22Rv1 (cell line): ENCODE measurements at regions not wholly inside any gene's neighbourhood (a gene's known extent, or its start where the extent isn't known, plus 50 kb on each side); places are given as distances from the start of the nearest gene placed in this dataset.

Source experiments
- H3K27ac ChIP-seq: fragments of 450-650 bp; 2 replicates; pipeline ENCODE4 v1.5.1; 2017
- ZFX ChIP-seq: fragments of 450-650 bp; IDR thresholded peaks from 2 replicates; pipeline ENCODE4 v1.6.1; 2017; ENCODE audit warnings: antibody characterized with exemption, borderline replicate concordance
- TF ChIP-seq, protein P1 (sequence below): fragments of 450-650 bp; IDR thresholded peaks from 2 replicates; pipeline ENCODE4 v1.5.1; 2017; ENCODE audit warnings: mild to moderate bottlenecking

- no peak for TF ChIP-seq ZFX
- TF ChIP-seq, protein P1, sequence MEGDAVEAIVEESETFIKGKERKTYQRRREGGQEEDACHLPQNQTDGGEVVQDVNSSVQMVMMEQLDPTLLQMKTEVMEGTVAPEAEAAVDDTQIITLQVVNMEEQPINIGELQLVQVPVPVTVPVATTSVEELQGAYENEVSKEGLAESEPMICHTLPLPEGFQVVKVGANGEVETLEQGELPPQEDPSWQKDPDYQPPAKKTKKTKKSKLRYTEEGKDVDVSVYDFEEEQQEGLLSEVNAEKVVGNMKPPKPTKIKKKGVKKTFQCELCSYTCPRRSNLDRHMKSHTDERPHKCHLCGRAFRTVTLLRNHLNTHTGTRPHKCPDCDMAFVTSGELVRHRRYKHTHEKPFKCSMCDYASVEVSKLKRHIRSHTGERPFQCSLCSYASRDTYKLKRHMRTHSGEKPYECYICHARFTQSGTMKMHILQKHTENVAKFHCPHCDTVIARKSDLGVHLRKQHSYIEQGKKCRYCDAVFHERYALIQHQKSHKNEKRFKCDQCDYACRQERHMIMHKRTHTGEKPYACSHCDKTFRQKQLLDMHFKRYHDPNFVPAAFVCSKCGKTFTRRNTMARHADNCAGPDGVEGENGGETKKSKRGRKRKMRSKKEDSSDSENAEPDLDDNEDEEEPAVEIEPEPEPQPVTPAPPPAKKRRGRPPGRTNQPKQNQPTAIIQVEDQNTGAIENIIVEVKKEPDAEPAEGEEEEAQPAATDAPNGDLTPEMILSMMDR: no peak
- H3K27ac ChIP-seq: no peak overlapping the region
Measured at GRCh38 chr1:30188999-30189398, 534.4 kb downstream of the MATN1 start.

DNA sequence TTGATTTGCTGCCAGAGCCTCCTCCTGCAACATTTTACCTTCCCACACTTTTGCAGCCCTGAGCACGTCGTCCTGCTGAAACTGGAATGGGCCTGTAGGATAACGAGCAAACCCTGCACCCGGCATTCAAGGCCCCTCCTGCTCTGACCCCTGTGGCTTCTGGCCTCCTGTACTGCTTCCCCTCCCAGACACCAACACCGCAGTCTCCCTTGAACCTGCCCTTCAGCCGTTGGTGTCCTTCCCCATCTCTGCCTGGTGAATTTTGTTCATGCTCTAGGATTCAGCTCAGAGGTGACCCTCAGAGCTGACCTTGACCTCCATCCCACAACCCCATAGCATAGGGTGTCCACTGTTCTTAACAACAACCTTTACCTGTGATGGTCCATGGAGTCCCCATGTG is 535.1 kb downstream of the MATN1 start:
- no peak overlapping the region for H3K27ac ChIP-seq
- TF ChIP-seq ZFX: no peak
- TF ChIP-seq, protein P1: no peak

DNA sequence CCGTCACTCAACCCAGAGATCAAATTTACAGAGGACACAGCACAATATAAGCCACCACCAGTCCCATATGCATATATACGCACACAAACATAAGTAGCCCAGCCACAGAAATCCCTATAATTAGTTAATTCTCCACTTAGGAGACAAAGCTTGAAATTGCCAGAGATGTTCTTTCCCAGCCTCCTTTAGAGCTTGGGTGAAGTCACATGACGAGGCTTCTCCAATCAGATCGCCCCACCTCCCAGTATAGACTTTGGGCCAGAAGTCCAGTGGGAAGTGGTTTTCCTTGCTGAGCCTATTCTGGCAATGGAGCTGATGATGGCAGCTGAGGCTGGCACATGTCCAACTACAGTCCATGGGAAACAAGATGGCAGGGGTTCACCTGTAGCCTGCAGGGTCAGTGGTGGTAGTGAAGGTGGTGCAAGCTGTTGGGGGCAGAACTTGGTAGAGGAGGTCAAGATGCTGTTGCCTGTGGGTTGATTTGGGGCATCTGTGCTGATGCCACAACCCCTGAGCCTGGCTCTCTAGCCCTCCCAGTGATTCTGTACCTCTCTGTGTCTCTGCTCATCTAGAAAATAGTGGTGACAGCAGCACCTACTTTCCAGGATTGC is 535.9 kb downstream of the MATN1 start:
- no peak for TF ChIP-seq ZFX
- TF ChIP-seq, protein P1: no peak

GRCh38 chr1:30186586-30186985 is 536.8 kb downstream of the MATN1 start:
- H3K27ac ChIP-seq: no peak overlapping the region
- no peak for TF ChIP-seq ZFX
- TF ChIP-seq, protein P1: no peak

More for the DNA sequence above, 535.9 kb downstream of the MATN1 start:
- H3K27ac ChIP-seq: no peak overlapping the region

DNA sequence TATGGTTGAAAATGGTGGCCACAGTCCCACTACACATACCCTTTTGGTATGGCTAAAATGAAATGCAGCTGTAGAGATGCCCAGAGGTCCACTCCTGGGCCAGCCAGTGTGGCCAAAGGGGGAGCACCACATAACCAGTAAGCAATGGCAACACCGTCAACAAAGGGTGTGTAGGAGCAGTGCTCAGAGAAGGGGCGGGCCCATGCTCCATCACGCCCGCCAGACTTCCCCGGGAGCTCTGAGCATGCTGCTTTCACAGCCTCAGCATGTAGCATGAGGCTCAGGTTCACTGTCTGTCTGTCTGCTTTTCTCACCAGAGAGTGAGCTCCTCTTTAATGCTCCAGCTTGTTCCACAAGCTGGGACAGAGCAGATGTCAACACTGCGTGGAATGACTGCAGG is 537.6 kb downstream of the MATN1 start:
- no peak overlapping the region for H3K27ac ChIP-seq
- TF ChIP-seq, protein P1: no peak
- TF ChIP-seq ZFX: no peak

- no peak overlapping the region for H3K27ac ChIP-seq
- TF ChIP-seq, protein P1: no peak
- TF ChIP-seq ZFX: no peak
Measured at GRCh38 chr1:30185313-30185712, 538.1 kb downstream of the MATN1 start.

- no peak overlapping the region for H3K27ac ChIP-seq
- TF ChIP-seq, protein P1: no peak
- TF ChIP-seq ZFX: no peak
Measured at GRCh38 chr1:30184393-30185141, 538.8 kb downstream of the MATN1 start.
